HG02981 (cell line): ENCODE measurements at regions not wholly inside any gene's neighbourhood (a gene's known extent, or its start where the extent isn't known, plus 50 kb on each side); places are given as distances from the start of the nearest gene placed in this dataset.

Source experiments
- ATAC-seq: cut with Tn5 transposase; IDR thresholded peaks from one replicate; pipeline ENCODE4 v1.9.1; 2021; ENCODE audit warnings: mild to moderate bottlenecking, moderate library complexity; ENCODE audit not compliant: unreplicated experiment

DNA sequence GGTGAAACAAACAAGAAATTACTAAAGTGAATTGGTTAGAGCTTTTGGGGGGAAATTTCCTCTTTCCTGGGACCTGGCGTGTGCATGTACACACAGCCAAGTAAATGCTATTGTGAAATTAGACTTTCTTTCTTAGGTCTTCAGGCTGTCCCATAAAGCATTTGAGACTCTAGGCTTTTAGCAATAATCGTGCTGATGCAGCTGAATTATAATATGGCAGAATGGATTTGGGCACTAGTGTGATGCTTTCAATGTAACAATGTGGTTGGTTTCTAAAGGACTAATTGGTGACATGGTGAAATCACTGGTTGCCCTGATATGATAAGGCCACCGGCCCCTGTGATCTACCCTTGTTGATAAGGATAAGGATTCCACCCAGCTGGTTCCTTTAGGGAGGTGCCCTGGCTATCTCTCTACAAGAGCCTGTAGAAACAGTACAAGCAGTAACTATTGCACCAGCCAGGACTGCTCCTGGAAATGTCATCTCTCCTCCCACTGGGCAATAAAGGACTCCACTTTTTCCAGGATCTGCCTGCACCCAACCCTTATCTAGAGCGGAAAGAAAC is 164.1 kb downstream of the TFAP2A start:
- ATAC-seq: no peak

DNA sequence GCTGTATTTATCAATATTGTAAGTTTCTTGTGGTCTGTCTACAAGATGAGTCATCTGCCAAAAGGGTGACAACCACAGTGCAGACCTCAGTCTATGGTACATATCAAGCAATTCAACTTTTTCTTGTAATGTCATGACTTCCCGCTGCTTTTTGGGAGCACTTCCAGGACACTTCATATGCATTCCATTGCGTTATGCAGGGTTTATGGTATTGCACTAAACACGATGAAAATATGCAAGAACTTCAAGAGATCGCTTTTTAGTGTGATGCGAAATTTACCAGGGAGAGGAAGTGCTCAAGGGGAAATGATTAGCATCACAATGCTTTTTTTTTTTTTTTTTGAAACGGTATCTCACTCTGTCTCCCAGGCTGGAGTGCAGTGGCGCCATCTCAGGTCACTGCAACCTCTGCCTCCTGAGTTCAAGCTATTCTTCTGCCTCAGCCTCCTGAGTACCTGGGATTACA is 166.5 kb downstream of the TFAP2A start:
- ATAC-seq: no peak

DNA sequence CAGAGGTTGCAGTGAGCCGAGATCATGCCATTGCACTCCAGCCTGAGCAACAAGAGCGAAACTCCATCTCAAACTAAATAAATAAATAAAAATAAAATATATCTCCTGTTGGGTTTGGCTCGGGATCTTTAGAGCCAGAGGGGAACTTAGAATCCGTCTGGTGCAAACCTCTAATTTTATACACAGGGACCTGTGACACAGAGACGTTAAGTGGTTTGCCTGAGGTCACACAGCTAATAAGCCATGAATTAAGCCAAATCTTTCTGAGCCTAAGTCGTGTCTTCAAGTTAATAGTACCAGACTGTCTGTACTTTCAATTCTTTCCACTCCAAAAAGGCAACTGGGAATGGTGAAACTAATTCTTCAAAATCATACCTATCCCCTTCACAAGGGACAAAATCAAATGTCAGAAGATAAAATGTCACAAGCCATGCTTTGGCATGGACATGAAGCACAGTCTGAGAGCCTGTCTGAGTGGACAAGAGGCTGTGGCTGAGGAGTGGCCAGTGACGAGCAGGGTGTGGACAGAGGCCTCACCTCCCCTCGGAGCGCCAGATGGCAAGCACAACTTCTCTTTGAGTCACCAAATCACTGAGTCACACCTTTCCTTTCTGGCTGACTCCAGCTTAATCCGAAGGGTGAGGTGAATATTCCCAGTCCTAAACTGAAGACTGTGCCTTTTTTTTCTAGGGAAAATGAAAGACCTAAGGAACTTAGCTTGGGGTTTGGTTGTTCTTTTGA is 177.4 kb downstream of the TFAP2A start:
- no peak for ATAC-seq

DNA sequence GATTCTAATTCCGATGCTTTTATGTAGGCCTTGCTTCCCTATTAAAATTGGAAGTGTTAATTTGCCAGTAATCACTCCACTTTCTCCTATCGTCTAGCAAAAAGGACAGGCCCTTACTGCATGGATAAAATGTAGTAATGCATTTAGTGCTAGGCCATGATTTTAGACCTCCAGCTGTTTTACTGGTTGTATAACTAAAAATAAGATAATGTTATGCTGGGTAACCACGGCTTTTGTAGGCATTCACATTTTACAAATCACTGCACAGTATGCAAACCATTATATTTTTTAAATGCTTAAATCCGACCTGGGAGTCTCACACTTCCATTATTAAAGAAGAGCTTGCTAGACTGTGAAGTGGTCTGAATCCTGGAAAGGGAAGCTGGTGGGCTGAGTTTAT is 179.5 kb downstream of the TFAP2A start:
- no peak for ATAC-seq

DNA sequence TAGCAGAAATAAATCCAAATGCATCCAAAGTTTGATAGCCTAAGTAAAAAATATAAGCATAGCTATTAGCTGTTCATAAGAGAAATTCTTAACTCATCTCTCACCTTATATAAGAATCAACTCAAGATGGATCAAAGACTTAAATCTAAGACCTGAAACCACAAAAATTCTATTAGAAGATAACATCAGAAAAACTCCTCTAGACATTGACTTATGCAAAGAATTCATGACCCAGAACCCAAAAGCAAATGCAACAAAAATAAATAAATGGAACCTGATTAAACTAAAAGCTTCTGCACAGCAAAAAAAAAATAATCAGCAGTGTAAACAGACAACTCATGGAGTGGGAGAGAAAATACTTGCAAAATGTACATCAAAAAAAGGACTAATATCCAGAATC is 184.3 kb downstream of the TFAP2A start:
- no peak for ATAC-seq

DNA sequence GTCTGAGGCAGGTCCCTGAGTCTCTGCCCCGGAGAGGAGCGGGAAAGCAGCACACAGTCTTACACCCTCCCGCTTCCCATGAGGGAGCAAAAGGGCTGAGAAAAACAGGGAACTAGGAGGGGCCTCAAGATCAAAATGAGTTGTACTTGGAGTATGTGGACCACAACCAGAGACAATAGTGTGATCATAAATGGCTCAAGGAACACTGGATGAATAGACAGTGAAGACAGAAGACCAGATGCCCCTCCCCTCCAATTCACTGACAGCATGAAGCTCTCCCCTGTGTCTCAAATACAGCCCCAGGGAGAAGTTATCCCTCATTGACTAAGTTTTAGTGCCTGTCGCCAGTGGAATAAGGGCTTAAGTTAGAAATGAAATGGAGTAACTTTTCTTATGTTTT is 191.0 kb downstream of the TFAP2A start:
- ATAC-seq: no peak

DNA sequence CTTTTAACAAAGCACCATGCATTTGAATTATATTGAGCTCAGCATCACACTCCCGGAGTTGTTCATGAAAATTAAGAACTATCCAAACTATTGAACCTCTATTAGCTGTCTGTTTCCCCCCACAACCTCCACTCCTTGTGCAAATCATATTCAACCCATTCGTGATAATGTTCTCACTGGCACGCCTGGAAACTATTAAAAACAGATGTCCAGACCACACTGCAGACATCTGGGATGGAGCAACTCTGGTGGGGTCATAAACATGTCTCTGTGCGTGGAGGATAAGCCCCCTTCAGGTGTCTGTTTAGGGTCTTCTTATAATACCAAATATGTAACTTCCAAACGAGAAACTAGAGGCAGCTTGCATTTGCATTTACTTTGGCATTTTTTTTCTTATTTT is 193.7 kb downstream of the TFAP2A start:
- no peak for ATAC-seq

DNA sequence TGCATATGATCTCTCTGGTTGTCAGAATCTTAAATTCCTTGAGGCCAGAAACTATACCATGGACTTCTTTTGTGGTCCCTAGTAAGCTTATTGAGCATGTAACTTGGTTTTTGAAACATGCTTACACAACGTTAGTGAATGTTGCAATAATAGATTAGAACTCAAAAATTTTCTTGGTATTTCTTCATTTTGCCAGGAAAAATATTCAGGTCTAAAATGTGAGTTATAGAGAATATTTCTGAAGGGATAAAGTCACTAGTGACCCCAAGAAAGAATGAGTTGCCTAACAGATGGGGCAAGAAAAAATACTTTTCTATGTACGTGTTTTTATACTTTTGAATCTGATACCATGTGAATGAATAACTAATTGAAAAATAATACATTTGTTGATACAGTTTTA is 195.4 kb downstream of the TFAP2A start:
- ATAC-seq: no peak

DNA sequence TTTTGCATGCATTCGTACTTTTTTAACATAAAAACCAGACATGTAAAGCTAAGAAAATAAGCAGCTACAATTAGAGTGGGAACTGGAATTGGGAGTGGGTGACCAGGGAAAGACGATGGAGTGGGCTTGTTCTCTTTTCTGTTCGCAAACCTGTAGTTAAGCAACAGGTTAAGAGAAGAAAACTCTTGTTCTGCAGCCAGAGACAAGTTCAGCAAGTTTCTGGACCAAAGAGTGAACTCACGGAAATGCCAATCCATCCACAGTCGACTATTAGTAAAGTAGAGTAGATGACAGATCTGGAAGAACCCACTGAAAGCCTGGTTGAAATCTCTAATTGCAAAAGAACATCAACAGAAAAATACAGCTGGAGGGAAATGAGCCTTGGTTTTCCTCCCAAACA is 197.8 kb downstream of the TFAP2A start:
- no peak for ATAC-seq

DNA sequence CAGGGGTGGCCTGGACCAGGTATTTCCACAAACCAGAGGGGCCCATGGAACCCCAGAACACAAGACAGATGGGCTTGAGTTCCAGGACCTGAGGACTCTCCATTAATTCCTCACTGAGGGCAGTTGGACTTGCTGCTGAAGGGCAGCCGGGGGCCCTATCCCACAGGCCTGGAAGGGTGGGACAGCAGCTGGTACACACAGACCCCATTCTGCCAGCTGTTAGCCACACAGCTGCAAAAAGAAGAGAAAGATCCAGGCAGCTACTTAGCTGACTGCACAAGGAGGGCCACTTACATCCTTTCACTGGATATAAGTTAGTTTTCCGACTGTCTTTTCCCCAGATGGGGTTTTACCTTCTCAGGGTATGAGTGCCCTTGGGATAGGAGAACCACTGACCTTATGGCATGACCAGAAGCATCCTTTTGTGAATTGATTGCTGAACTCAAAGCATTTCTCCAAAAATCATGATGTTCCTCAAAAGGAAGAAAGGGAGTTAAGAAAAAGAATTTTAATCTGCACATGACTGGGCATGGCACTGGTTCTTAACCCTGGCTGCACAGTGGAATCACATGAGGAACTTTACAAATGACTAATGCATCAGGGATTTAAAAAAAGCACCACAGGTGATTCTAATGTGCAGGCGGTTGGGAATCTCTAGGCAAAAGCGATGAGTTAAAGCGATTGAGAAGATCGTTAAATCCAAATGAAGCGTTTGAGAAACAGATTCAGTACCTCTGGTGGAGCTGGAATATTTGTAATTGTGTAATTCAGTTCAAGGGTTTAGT is 199.4 kb downstream of the TFAP2A start:
- no peak for ATAC-seq

DNA sequence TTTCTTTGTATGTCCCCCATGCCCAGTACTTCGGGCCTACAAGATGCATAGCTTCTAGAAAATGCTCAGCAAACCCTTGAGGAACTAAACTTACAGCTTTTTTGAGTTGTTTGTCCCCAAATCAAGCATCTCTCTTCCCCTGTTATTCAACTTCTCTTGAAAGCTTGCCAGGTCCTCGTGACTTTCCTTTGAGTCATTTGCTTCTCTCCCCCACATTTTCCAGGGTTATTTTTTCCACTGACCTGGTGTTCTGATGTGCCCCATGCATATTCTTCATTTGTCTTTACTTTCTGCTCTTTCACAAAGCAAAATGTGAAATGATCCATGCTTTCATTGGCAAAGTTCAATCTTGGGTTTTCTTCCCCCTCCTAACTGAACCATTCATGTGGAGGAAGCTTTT is 204.8 kb downstream of the TFAP2A start:
- ATAC-seq: no peak

DNA sequence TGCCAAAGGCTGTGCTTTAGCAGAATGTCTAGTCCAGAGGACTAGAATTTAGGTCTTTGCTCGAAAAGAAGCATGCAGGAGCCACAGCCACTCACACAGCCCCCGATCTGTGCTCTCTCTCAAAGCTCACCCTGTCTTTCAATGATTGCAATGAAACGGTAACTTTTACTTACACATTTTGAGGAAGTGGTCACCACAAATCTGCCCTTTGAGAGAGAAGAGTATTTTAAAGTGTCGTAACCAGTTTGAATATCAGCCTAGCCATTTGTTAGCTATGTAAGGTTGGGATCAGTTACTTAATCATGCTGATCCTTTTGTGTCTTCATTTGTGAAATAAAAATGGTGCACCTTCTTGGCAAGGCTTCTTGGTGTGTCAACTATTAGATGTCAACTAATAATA is 209.0 kb downstream of the TFAP2A start:
- peak; percentile 84 for ATAC-seq

DNA sequence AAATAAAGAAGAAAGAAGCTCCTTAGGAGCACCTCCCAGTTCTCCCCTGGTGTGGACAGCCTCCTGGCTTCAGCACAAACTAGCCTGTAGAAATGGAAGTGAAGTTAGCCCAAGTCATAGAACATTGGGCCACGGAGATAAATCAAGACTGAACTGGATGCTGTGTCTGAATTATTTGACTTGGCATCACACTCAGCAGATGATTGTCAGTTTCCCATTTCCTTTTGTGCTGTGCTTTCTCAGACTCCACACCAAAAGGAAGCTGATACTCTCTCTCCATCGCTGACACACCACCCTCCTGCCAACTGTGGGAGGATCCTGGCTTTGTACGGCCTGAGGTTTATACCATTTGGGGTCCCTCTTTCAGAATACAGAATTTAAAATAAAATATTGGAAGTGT is 209.8 kb downstream of the TFAP2A start:
- no peak for ATAC-seq

DNA sequence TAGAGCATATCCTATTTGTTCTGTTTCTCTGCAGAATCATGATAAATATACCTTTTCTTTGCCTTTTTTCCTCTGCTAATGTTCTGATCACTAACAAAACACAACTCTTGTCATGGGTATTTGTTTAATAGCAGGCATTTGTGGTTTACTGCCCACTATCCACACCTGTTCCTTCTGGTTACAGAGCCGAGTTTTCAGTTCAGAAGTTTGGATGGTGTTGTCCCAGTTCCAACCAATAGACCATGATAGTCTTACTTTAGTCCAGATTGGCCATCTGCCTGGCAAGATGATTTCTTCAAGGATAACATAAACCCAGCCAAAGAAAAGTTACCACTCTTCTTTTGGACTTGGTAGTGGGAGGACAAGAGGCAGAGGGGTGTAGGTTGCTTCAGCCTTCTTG is 211.2 kb downstream of the TFAP2A start:
- no peak for ATAC-seq

DNA sequence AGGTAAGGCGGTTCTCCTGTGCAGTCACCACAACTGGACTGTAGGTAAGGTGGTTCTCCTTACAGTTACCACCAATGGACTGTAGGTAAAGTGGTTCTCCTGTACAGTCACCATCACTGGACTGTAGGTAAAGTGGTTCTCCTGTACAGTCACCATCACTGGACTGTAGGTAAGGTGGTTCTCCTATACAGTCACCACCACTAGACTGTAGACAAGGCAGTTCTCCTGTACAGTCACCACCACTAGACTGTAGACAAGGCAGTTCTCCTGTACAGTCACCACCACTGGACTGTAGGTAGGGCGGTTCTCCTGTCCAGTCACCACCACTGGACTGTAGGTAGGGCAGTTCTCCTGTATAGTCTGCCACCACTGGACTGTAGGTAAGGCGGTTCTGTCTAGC is 212.3 kb downstream of the TFAP2A start:
- ATAC-seq: no peak

DNA sequence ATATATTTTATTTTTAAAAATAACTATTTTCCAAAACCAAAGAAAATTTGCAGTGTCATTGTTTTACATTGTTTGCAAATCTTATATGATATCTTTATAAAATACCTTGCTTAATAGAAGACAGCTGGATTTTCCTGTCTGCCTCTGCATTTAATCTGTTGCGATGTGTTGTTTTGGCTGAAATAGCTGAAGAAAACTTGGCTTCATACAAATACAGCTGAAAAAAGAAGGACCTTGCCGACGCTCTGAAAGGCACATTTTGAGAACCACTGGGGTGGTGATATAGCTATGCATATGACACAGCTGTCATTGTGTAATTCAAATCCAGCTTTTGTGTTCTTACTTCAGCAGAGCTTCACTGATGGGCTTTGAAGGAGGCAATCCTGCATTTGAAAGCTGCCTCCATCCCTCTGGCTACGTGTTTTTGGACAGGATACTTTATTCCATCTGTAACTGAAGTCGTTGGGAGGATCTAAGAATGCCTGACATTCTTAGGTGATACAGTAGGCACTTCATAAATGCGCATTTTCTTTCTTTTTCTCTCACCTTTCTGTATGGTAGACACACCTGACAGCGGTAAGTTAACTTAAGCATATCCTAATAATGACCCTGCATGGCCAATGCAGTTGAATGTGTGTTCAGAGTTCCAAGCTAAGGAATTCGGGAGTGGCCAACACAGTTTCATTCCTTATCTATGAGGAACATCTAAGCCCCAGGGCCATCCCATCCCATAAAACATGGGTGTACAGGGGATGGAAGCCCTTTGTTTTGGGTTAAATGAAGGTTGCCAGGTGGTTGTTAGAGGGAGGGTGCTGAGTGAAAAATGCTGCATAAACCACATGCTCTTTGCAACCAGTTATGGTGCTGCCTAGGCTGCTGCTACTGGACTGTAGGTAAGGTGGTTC is 213.0 kb downstream of the TFAP2A start:
- ATAC-seq: no peak

DNA sequence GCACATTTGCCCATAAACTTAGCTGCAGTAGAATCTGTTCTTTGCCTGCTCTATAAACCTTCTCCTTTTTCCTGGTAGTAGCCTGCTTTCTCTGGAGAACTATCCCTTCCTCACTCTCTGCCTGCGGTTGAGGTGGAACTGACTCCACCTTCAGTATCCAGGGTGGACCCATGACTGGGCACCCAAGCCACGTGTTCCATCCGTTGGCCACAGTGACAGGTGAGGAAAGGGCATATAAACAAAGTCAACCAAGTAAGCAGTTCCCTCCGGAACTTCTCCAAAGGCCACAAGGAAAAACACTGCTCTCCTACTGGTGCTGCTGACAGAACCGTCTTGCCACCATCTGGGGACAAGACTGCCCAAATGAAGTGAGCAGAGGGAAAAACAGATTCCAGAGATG is 218.8 kb downstream of the TFAP2A start:
- ATAC-seq: no peak

DNA sequence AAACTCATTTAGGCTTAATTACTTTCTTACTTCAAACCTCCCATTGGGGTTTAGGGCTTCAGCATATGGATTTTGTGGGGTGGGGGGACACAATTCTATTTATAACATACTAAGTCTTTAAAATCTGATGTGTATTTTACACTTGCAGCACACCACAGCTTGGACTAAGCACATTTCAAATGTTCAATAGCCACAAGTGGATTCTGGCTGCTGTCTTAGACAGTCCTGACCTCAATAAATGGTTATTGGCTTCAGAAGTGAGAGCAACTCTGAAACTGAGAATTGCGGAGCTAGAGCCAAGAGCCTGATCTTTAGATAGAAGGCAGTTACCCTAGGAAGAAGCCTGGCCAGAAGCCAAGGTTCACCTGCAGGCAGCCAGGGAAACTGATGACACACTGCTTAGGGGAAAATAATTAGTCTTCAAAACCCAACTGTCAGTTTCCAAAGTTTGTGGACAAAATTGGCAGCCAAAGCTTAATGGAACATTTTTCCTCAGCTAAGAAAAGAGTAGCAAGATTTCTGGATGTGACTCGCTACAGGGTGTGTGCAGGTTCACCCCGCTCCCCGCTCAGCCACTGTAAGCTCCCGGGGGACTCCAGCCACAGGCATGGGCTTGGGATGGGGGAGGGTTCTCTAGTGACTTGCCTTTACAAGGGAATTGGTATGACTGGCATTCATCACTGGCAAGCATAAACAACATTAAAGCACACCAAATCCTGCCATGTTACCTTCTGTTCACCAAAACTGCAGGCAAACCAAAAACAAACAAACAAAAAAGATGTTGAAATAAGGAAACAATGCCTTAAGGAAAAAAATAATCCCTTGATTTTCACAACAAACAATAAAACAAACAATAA is 219.8 kb downstream of the TFAP2A start:
- no peak for ATAC-seq

DNA sequence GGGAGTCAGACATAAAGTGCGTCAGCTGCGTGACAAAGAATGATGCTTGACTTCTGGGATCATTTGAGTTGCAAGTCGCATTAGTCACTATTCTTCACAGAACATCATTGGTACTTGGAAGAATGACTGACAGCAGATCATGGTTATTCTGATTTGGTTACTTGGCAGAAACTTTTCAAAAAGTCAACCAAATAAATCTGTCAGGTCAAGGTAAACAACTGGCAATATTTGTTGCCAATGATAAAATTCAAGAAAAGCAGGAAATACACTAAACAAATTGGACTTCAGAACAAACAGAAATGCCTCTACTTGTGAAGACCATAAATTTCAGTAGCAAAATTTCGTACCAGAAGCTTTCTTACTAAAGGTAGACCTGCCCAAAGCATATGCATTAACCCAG is 221.6 kb downstream of the TFAP2A start:
- no peak for ATAC-seq

DNA sequence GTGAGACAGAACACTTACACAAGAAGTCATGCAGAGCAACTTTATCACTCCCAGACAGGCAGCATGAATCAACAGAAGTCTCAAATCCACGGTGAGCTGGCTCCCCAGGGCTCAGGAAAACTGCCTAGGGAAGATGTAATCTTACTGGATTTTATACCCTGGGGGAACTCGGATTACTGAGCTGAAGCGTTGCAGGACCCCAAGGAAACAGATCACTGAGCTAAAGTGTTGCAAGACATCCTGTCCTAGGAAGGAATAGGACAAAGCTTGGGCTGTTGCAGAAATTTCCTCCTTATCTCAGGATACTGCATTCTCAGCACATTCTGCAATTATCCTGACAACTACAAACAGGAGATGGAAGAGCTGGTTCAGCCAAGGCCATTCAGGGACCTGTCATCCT is 224.8 kb downstream of the TFAP2A start:
- ATAC-seq: no peak
